ENCODE measurements at regions not wholly inside any gene's neighbourhood (a gene's known extent, or its start where the extent isn't known, plus 50 kb on each side); places are given as distances from the start of the nearest gene placed in this dataset.

DNA sequence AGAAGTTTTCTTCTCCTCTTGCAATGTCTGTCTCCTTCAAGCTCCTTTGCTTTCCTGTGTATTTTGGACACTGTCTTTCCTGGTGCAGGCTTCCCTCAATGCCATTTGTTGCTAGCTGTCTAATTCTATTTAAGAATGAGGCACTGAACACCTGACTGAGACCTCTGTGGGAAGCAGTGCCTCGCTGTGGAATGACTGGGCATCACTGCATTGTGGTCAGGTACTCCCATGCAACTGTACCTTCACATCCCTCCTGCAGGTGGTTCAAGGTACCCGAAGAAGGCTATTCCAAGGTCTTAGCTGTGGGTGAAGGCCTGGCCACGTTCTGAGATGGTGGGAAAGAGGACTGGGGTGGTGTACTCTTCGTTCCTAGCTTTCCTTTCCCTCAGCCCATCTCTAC lies 152.8 kb upstream of the CTAGE1 start (continued):
- TF ChIP-seq POLR2AphosphoS2 (IDR thresholded peaks at IDR 0.05; ENCODE audit: low read depth, low read length) (no peak), BRCA1 (IDR thresholded peaks at IDR 0.05; ENCODE audit: low read depth, low read length) (no peak), HDGF (IDR thresholded peaks at IDR 0.05) (no peak), YY1 (IDR thresholded peaks at IDR 0.05; ENCODE audit: low read depth, low read length) (no peak), RBBP5 (conservative IDR thresholded peaks at IDR 0.05) (no peak), SREBF2 (IDR thresholded peaks at IDR 0.05; ENCODE audit: low read length) (no peak)
- TF ChIP-seq, protein P1, sequence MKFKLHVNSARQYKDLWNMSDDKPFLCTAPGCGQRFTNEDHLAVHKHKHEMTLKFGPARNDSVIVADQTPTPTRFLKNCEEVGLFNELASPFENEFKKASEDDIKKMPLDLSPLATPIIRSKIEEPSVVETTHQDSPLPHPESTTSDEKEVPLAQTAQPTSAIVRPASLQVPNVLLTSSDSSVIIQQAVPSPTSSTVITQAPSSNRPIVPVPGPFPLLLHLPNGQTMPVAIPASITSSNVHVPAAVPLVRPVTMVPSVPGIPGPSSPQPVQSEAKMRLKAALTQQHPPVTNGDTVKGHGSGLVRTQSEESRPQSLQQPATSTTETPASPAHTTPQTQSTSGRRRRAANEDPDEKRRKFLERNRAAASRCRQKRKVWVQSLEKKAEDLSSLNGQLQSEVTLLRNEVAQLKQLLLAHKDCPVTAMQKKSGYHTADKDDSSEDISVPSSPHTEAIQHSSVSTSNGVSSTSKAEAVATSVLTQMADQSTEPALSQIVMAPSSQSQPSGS (IDR thresholded peaks at IDR 0.05; ENCODE audit: low read length): no peak
- TF ChIP-seq, protein P2, sequence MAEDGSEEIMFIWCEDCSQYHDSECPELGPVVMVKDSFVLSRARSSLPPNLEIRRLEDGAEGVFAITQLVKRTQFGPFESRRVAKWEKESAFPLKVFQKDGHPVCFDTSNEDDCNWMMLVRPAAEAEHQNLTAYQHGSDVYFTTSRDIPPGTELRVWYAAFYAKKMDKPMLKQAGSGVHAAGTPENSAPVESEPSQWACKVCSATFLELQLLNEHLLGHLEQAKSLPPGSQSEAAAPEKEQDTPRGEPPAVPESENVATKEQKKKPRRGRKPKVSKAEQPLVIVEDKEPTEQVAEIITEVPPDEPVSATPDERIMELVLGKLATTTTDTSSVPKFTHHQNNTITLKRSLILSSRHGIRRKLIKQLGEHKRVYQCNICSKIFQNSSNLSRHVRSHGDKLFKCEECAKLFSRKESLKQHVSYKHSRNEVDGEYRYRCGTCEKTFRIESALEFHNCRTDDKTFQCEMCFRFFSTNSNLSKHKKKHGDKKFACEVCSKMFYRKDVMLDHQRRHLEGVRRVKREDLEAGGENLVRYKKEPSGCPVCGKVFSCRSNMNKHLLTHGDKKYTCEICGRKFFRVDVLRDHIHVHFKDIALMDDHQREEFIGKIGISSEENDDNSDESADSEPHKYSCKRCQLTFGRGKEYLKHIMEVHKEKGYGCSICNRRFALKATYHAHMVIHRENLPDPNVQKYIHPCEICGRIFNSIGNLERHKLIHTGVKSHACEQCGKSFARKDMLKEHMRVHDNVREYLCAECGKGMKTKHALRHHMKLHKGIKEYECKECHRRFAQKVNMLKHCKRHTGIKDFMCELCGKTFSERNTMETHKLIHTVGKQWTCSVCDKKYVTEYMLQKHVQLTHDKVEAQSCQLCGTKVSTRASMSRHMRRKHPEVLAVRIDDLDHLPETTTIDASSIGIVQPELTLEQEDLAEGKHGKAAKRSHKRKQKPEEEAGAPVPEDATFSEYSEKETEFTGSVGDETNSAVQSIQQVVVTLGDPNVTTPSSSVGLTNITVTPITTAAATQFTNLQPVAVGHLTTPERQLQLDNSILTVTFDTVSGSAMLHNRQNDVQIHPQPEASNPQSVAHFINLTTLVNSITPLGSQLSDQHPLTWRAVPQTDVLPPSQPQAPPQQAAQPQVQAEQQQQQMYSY (CRISPR knock-in tag; IDR thresholded peaks at IDR 0.05): no peak
- TF ChIP-seq, protein P3, sequence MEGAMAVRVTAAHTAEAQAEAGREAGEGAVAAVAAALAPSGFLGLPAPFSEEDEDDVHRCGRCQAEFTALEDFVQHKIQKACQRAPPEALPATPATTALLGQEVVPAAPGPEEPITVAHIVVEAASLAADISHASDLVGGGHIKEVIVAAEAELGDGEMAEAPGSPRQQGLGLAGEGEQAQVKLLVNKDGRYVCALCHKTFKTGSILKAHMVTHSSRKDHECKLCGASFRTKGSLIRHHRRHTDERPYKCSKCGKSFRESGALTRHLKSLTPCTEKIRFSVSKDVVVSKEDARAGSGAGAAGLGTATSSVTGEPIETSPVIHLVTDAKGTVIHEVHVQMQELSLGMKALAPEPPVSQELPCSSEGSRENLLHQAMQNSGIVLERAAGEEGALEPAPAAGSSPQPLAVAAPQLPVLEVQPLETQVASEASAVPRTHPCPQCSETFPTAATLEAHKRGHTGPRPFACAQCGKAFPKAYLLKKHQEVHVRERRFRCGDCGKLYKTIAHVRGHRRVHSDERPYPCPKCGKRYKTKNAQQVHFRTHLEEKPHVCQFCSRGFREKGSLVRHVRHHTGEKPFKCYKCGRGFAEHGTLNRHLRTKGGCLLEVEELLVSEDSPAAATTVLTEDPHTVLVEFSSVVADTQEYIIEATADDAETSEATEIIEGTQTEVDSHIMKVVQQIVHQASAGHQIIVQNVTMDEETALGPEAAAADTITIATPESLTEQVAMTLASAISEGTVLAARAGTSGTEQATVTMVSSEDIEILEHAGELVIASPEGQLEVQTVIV (IDR thresholded peaks at IDR 0.05; ENCODE audit: borderline replicate concordance, partially characterized antibody): no peak

All from GM12878 (cell line).